NOMO-1 (cell line): ENCODE measurements at regions not wholly inside any gene's neighbourhood (a gene's known extent, or its start where the extent isn't known, plus 50 kb on each side); places are given as distances from the start of the nearest gene placed in this dataset.
"Not testable (repeated sequence)": the region's sequence is repeated elsewhere in the genome, so short reads cannot be mapped to it uniquely, and the experiment has no call there.

ENCODE experiments used
- DNase-seq, 2 experiments: peaks; one replicate each; lab custom pipeline; 2025; ENCODE audit not compliant: unreplicated experiment in 2 of 2; lab: John Stamatoyannopoulos, UW

GRCh38 chr1:58084266-58084665, 462.3 kb downstream of the OMA1 start:
- no peak for DNase-seq

- DNase-seq: no peak
Observed at GRCh38 chr1:58082596-58082995, 463.9 kb downstream of the OMA1 start.

GRCh38 chr1:58076258-58076657, 470.3 kb downstream of the OMA1 start:
- DNase-seq: no peak

GRCh38 chr1:58075188-58075578, 471.3 kb downstream of the OMA1 start:
- no peak for DNase-seq

- no peak for DNase-seq
Observed at GRCh38 chr1:58072450-58072849, 474.1 kb downstream of the OMA1 start.

GRCh38 chr1:58067082-58067481, 479.4 kb downstream of the OMA1 start:
- peak in 1 of 2 experiments; percentile 57 for DNase-seq

GRCh38 chr1:58065520-58065919, 481.0 kb downstream of the OMA1 start:
- DNase-seq: peak; percentile 9 to 21

GRCh38 chr1:58064166-58064565, 482.4 kb downstream of the OMA1 start:
- no peak for DNase-seq

- no peak for DNase-seq
Observed at GRCh38 chr1:58063095-58063494, 483.4 kb downstream of the OMA1 start.

- no peak for DNase-seq
Observed at GRCh38 chr1:58062635-58063034, 483.9 kb downstream of the OMA1 start.

- no peak for DNase-seq
Observed at GRCh38 chr1:58060559-58061170, 485.9 kb downstream of the OMA1 start.

GRCh38 chr1:58059789-58060188, 486.7 kb downstream of the OMA1 start:
- DNase-seq: no peak

- no peak for DNase-seq
Observed at GRCh38 chr1:58058323-58058722, 488.2 kb downstream of the OMA1 start.

GRCh38 chr1:58057826-58058225, 488.7 kb downstream of the OMA1 start:
- peak in 1 of 2 experiments; percentile 9 for DNase-seq

- not testable (repeated sequence) for DNase-seq
Observed at GRCh38 chr1:58051187-58051586, 495.3 kb downstream of the OMA1 start.

- DNase-seq: peak in 1 of 2 experiments; percentile 15
Observed at GRCh38 chr1:58047265-58047858, 499.2 kb downstream of the OMA1 start.

GRCh38 chr1:58045094-58045705, 501.3 kb downstream of the OMA1 start:
- no peak for DNase-seq

GRCh38 chr1:58041621-58042020, 504.9 kb downstream of the OMA1 start:
- DNase-seq: no peak

- DNase-seq: no peak
Observed at GRCh38 chr1:58038574-58038973, 508.0 kb downstream of the OMA1 start.

GRCh38 chr1:58035523-58035922, 511.0 kb downstream of the OMA1 start:
- no peak for DNase-seq

GRCh38 chr1:58033311-58033710, 513.2 kb downstream of the OMA1 start:
- DNase-seq: no peak

- DNase-seq: no peak
Observed at GRCh38 chr1:58032611-58033073, 513.9 kb downstream of the OMA1 start.
